ENCODE measurements at regions not wholly inside any gene's neighbourhood (a gene's known extent, or its start where the extent isn't known, plus 50 kb on each side); places are given as distances from the start of the nearest gene placed in this dataset.

DNA sequence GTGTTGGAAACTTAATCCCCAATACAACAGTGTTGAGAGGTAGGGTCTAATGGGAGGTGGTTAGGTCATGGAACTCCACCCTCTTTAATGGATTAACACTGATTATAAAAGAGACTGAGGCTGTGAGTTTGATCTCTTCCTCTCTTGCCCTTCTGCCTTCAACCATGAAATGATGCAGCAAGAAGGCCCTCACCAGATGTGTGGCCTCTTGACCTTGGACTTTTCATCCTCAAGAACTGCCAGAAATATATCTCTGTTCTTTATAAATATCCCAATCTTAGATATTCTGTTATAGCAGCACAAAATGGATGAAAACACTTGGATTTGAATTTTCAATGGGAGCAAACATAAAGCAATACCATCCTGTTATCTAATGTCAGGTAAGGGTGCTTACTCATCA lies 67.6 kb downstream of the NMUR2 start:
- TF ChIP-seq CTCF (IDR thresholded peaks at IDR 0.05; ENCODE audit: borderline replicate concordance, insufficient read depth, low read depth, low read length): no peak
- H3K4me3 ChIP-seq (ENCODE audit: low read depth, low read length): no peak overlapping the region

DNA sequence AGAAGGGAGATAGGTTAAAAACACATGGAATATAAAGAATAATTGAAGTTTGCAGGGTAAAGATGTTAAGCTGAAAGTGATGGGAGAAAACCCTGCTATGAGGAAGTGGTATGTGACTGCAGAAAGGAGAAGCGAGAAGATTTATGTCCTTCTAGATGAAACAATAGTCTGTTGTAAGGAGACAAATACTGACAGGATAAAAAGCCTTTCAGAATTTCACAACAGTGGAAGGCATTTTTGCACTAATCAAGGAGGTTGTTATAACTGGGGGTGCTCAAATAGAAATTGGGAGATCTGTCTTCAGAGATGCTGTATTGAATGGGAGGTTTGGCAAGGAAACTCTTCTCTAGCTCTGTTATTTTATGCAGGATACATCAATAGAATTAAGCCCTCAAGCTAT lies 69.6 kb downstream of the NMUR2 start:
- no peak for TF ChIP-seq CTCF (IDR thresholded peaks at IDR 0.05; ENCODE audit: borderline replicate concordance, insufficient read depth, low read depth, low read length)
- no peak overlapping the region for H3K4me3 ChIP-seq (ENCODE audit: low read depth, low read length)

DNA sequence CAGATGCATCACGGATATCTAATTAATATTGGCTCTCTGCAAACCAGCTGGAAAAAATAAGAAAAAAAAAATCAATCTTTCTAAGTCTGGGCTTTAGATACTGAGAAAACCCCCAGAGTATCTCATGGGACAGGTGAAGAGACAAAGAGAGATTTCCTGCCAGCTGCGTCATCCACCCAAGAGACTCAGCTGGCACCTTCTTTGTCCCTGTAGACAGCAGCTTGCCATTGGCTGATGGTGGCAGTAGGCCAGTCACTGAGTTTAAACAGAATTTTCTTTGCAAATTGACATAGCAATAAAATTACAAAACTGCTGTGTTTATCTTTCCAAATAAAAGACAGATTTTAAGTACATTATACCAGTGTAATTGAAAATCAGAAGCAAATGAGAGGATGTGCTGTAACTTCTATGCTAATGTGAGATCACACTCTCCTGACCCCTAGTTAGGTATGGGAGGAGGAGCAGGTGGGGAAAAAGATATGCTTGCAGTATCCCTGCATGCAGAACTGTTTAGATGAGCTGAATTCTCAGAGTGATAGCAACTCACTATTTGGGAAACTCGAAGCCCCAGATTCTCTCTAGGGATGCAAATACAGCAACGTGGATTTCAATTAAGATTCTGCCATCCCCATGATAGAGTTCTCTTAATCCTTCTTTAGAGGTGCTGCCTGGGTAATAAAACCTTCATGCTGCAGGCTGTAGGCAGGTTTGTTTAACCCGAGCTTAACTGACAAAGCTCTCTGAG lies 72.2 kb downstream of the NMUR2 start:
- no peak for TF ChIP-seq CTCF (IDR thresholded peaks at IDR 0.05; ENCODE audit: borderline replicate concordance, insufficient read depth, low read depth, low read length)
- no peak overlapping the region for H3K4me3 ChIP-seq (ENCODE audit: low read depth, low read length)

DNA sequence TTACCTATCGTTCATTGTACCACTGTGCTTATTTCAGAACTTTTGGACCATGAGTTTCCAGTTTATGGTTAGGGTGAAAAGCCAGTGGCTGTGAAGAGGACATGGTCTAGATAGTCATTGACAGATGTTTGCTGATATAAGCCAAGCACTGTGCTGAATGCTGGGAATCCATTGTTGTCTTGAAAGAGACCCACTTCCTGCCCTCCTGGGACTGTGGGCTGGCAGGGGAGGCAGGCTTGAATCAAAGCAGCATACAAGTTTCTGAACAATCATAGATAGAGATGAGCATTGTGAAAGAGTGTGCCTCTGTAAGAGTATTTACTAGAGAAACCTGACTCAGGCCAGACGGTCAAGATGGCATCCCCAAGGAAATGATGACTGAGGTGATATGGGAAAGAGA lies 73.4 kb downstream of the NMUR2 start:
- TF ChIP-seq CTCF (IDR thresholded peaks at IDR 0.05; ENCODE audit: borderline replicate concordance, insufficient read depth, low read depth, low read length): no peak
- H3K4me3 ChIP-seq (ENCODE audit: low read depth, low read length): no peak overlapping the region

DNA sequence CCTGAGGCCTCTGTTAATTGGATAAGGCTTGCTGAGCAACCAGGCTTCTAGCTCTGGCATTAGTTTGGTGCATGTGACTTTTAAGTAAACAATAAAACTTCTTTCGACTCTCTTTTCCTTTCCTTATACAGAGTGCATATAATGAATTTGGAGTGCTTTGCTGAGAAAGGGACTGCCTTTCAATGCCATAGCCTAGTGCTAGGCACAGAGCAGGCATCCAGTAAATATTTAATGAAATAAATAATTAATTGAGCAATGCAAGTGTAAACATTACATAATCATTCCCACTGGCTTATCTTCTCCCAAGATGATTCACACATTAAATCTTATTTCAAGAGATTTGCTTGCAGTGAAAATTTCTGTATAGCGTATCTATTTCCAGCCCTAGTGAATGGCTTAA lies 74.1 kb downstream of the NMUR2 start:
- TF ChIP-seq CTCF (IDR thresholded peaks at IDR 0.05; ENCODE audit: borderline replicate concordance, insufficient read depth, low read depth, low read length): no peak
- H3K4me3 ChIP-seq (ENCODE audit: low read depth, low read length): no peak overlapping the region

GRCh38 chr5:152329761-152330283 lies 75.3 kb downstream of the NMUR2 start:
- H3K4me3 ChIP-seq (ENCODE audit: low read depth, low read length): no peak overlapping the region
- no peak for TF ChIP-seq CTCF (IDR thresholded peaks at IDR 0.05; ENCODE audit: borderline replicate concordance, insufficient read depth, low read depth, low read length)

GRCh38 chr5:152329207-152329606 lies 75.9 kb downstream of the NMUR2 start:
- TF ChIP-seq CTCF (IDR thresholded peaks at IDR 0.05; ENCODE audit: borderline replicate concordance, insufficient read depth, low read depth, low read length): no peak

More at GRCh38 chr5:152329207-152329606, 75.9 kb downstream of the NMUR2 start:
- H3K4me3 ChIP-seq (ENCODE audit: low read depth, low read length): no peak overlapping the region
